PC-9 (cell line): ENCODE measurements at regions not wholly inside any gene's neighbourhood (a gene's known extent, or its start where the extent isn't known, plus 50 kb on each side); places are given as distances from the start of the nearest gene placed in this dataset.

Experiments
- BruUV-seq: library from RNA; stranded (reverse); fragments of 400-500 nt; replicated peaks from 2 replicates; lab custom pipeline; 2021; lab: Mats Ljungman, UMichigan
- CTCF ChIA-PET: fragments of 300-600 bp; sonication (Branson Sonifier 250); formaldehyde crosslinking; loops from one replicate; lab custom pipeline; 2022; ENCODE audit warnings: antibody characterized with exemption; lab: Charles Lee
- POLR2A ChIA-PET: fragments of 300-600 bp; sonication (Branson Sonifier 250); formaldehyde crosslinking; loops from one replicate; lab custom pipeline; 2022; ENCODE audit warnings: antibody characterized with exemption; ENCODE audit not compliant: unreplicated experiment; lab: Charles Lee
- DNase-seq, 2 experiments: peaks; one replicate each; pipeline versions ENCODE4 v3.0.0 to v3.0.0-alpha.2; 2015 to 2022; ENCODE audit warnings: mixed read lengths in 1 of 2
- H2AFZ ChIP-seq: fragments of 200-600 bp; sonication (generic); 2 replicates; pipeline ENCODE4 v1.8.1; 2017; ENCODE audit warnings: antibody characterized with exemption
- H3F3A ChIP-seq: fragments of 200-600 bp; sonication (generic); 2 replicates; pipeline ENCODE4 v1.8.1; 2017; ENCODE audit warnings: antibody characterized with exemption, mild to moderate bottlenecking, low read depth; ENCODE audit not compliant: insufficient read depth
- H3K27ac ChIP-seq: fragments of 200-600 bp; sonication (generic); 2 replicates; pipeline ENCODE4 v1.6.1; 2016; ENCODE audit warnings: mixed run types
- H3K27me3 ChIP-seq: fragments of 200-600 bp; sonication (generic); 2 replicates; pipeline ENCODE4 v1.6.1; 2016; ENCODE audit warnings: low read depth, mixed run types; ENCODE audit not compliant: insufficient read depth
- H3K36me3 ChIP-seq: fragments of 200-600 bp; sonication (generic); 2 replicates; pipeline ENCODE4 v1.6.1; 2016; ENCODE audit warnings: low read depth, mixed run types
- H3K4me1 ChIP-seq: fragments of 200-600 bp; sonication (generic); replicated peaks from 2 replicates; pipeline ENCODE4 v1.6.1; 2016; ENCODE audit warnings: mixed run types; ENCODE audit not compliant: insufficient read depth
- H3K4me2 ChIP-seq: fragments of 200-600 bp; sonication (generic); 2 replicates; pipeline ENCODE4 v1.6.1; 2017; ENCODE audit warnings: mixed run types
- H3K4me3 ChIP-seq: fragments of 200-600 bp; sonication (generic); 2 replicates; pipeline ENCODE4 v1.6.1; 2016; ENCODE audit warnings: mixed run types
- H3K79me2 ChIP-seq: fragments of 200-600 bp; sonication (generic); 2 replicates; pipeline ENCODE4 v1.6.1; 2017; ENCODE audit warnings: low read depth, mixed run types
- H3K9me2 ChIP-seq: fragments of 200-600 bp; sonication (generic); 2 replicates; pipeline ENCODE4 v1.8.1; 2017; ENCODE audit warnings: mild to moderate bottlenecking; ENCODE audit not compliant: insufficient read depth
- H3K9me3 ChIP-seq: fragments of 200-600 bp; sonication (generic); 2 replicates; pipeline ENCODE4 v1.8.1; 2016; ENCODE audit warnings: low read depth; ENCODE audit not compliant: insufficient read depth
- H4K20me1 ChIP-seq: fragments of 200-600 bp; sonication (generic); 2 replicates; pipeline ENCODE4 v1.8.1; 2017; ENCODE audit not compliant: insufficient read depth
- CTCF ChIP-seq: fragments of 200-600 bp; sonication (generic); conservative IDR thresholded peaks from 2 replicates; pipeline ENCODE4 v1.6.1; 2017; ENCODE audit warnings: mixed run types, antibody characterized with exemption, mild to moderate bottlenecking, moderate library complexity
- EZH2 ChIP-seq: fragments of 200-600 bp; sonication (generic); IDR thresholded peaks from 2 replicates; pipeline ENCODE4 v1.8.0; 2017; ENCODE audit warnings: antibody characterized with exemption, low read depth
- intact Hi-C: fragments of 100-400 bp; cut with micrococcal nuclease; formaldehyde crosslinking; loops from one replicate; pipeline ENCODE4 v1.10.0; 2022; ENCODE audit not compliant: unreplicated experiment

DNA sequence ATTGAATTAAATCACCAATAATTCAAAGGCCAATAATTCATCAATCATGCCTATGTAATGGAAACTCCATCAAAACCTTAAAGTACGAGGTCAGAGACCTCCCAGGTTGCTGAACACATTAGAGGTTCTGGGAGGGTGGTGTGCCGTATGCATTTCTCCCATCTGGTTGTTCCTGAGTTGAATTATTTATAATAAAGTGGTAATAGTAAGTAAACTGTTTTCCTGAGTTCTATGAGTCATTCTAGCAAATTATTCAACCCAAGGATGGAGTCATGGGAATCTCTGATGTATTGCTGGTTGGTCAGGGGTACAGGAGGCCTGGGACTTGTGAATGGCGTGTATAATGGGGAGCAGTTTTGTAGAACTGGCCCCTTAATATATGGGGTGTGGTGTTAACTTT, 191.7 kb downstream of the CARTPT start:
- POLR2A ChIA-PET, result no interaction called here

GRCh38 chr5:71912021-71912420, 192.9 kb downstream of the CARTPT start:
- H3K4me3 ChIP-seq, result no peak overlapping the region
- POLR2A ChIA-PET, result no interaction called here
- no peaks in the 10 kb centered on the region for H3K9me2 ChIP-seq
- TF ChIP-seq CTCF (no peak), EZH2 (no peak)
- H3K27me3 ChIP-seq, result no peaks in the 10 kb centered on the region
- H3K9me3 ChIP-seq, result peaks cover 5% of the 10 kb centered on the region
- CTCF ChIA-PET, result no interaction called here
- H3F3A ChIP-seq, result no peaks in the 10 kb centered on the region
- no TSS peak for BruUV-seq
- no peak overlapping the region for H3K27ac ChIP-seq
- no peaks in the 10 kb centered on the region for H3K4me1 ChIP-seq
- intact Hi-C loops, result no loop called here
- no peaks in the 10 kb centered on the region for H3K36me3 ChIP-seq
- no peak overlapping the region for H3K4me2 ChIP-seq
- no peak overlapping the region for H2AFZ ChIP-seq
- H4K20me1 ChIP-seq, result no peaks in the 10 kb centered on the region
- H3K79me2 ChIP-seq, result no peaks in the 10 kb centered on the region
- no peak for DNase-seq

More for the DNA sequence above, 191.7 kb downstream of the CARTPT start:
- no peaks in the 10 kb centered on the region for H3F3A ChIP-seq
- peaks cover 5% of the 10 kb centered on the region for H3K9me3 ChIP-seq
- no peak for DNase-seq
- H4K20me1 ChIP-seq, result no peaks in the 10 kb centered on the region
- H3K4me3 ChIP-seq, result no peak overlapping the region
- no peak for TF ChIP-seq EZH2
- no peak for TF ChIP-seq CTCF
- H3K9me2 ChIP-seq, result no peaks in the 10 kb centered on the region
- BruUV-seq, result no TSS peak
- intact Hi-C loops, result no loop called here
- H3K4me2 ChIP-seq, result no peak overlapping the region
- H3K79me2 ChIP-seq, result no peaks in the 10 kb centered on the region
- no peaks in the 10 kb centered on the region for H3K27me3 ChIP-seq
- H3K4me1 ChIP-seq, result no peaks in the 10 kb centered on the region
- no peaks in the 10 kb centered on the region for H3K36me3 ChIP-seq
- H3K27ac ChIP-seq, result no peak overlapping the region
- CTCF ChIA-PET, result no interaction called here
- no peak overlapping the region for H2AFZ ChIP-seq

- no peaks in the 10 kb centered on the region for H3K9me2 ChIP-seq
- no peaks in the 10 kb centered on the region for H3K36me3 ChIP-seq
- H3K27ac ChIP-seq, result no peak overlapping the region
- TF ChIP-seq EZH2, result no peak
- no peak for TF ChIP-seq CTCF
- intact Hi-C loops, result no loop called here
- no peaks in the 10 kb centered on the region for H3F3A ChIP-seq
- H3K9me3 ChIP-seq, result peaks cover 5% of the 10 kb centered on the region
- H4K20me1 ChIP-seq, result no peaks in the 10 kb centered on the region
- no peaks in the 10 kb centered on the region for H3K79me2 ChIP-seq
- POLR2A ChIA-PET, result no interaction called here
- 0 out of 2 replicates have a peak overlapping the region, but pooled peaks have one; percentile 26 for H2AFZ ChIP-seq
- no peak overlapping the region for H3K4me2 ChIP-seq
- CTCF ChIA-PET, result no interaction called here
- no TSS peak for BruUV-seq
- no peak for DNase-seq
- no peaks in the 10 kb centered on the region for H3K27me3 ChIP-seq
- no peak overlapping the region for H3K4me3 ChIP-seq
- H3K4me1 ChIP-seq, result no peaks in the 10 kb centered on the region
Measured at GRCh38 chr5:71914281-71914680, 193.0 kb upstream of the MAP1B start.
